Loucy (cell line): ENCODE measurements at regions not wholly inside any gene's neighbourhood (a gene's known extent, or its start where the extent isn't known, plus 50 kb on each side); places are given as distances from the start of the nearest gene placed in this dataset.

ENCODE experiments used
- H2AFZ ChIP-seq: fragments of 200-600 bp; sonication (generic); 2 replicates; pipeline ENCODE4 v1.6.0; 2016; ENCODE audit warnings: antibody characterized with exemption, mild to moderate bottlenecking, low read length, moderate library complexity
- H3F3A ChIP-seq: fragments of 200-600 bp; 2 replicates; pipeline ENCODE4 v1.6.0; 2016; ENCODE audit warnings: antibody characterized with exemption, low read depth, mild to moderate bottlenecking
- H3K27me3 ChIP-seq: fragments of 200-600 bp; sonication (generic); 2 replicates; pipeline ENCODE4 v1.6.1; 2014; ENCODE audit warnings: low read length, mild to moderate bottlenecking; ENCODE audit not compliant: insufficient read depth, poor library complexity, severe bottlenecking
- H3K36me3 ChIP-seq: fragments of 200-600 bp; sonication (generic); 2 replicates; pipeline ENCODE4 v1.6.1; 2016; ENCODE audit warnings: low read length; ENCODE audit not compliant: insufficient read depth
- H3K4me1 ChIP-seq: fragments of 200-600 bp; sonication (generic); 2 replicates; pipeline ENCODE4 v1.5.1; 2014; ENCODE audit warnings: low read length, mild to moderate bottlenecking; ENCODE audit not compliant: insufficient read depth, poor library complexity, severe bottlenecking
- H3K4me2 ChIP-seq: fragments of 200-600 bp; sonication (generic); 2 replicates; pipeline ENCODE4 v1.6.0; 2014; ENCODE audit warnings: antibody characterized with exemption, low read length, low read depth, mild to moderate bottlenecking; ENCODE audit not compliant: poor library complexity, severe bottlenecking
- H3K4me3 ChIP-seq: fragments of 200-600 bp; sonication (generic); 2 replicates; pipeline ENCODE4 v1.5.1; 2014; ENCODE audit warnings: low read length, mild to moderate bottlenecking, mixed read lengths; ENCODE audit not compliant: poor library complexity, severe bottlenecking
- H3K79me2 ChIP-seq: fragments of 200-600 bp; sonication (generic); 2 replicates; pipeline ENCODE4 v1.6.1; 2014; ENCODE audit warnings: low read length; ENCODE audit not compliant: insufficient read depth
- H3K9ac ChIP-seq: fragments of 200-600 bp; sonication (generic); 2 replicates; pipeline ENCODE4 v1.6.0; 2014; ENCODE audit warnings: mild to moderate bottlenecking, low read depth, low read length, moderate library complexity; ENCODE audit not compliant: poor library complexity, severe bottlenecking
- H3K9me2 ChIP-seq: fragments of 200-600 bp; sonication (generic); replicated peaks from 2 replicates; pipeline ENCODE4 v1.6.1; 2016; ENCODE audit warnings: low read depth, low read length, mixed read lengths
- H3K9me3 ChIP-seq: fragments of 200-600 bp; sonication (generic); 2 replicates; pipeline ENCODE4 v1.6.1; 2014; ENCODE audit warnings: mild to moderate bottlenecking, antibody characterized with exemption, low read length, low read depth; ENCODE audit not compliant: insufficient read depth
- H4K20me1 ChIP-seq: fragments of 200-600 bp; sonication (generic); 2 replicates; pipeline ENCODE4 v1.6.0; 2014; ENCODE audit warnings: antibody characterized with exemption, low read length, mild to moderate bottlenecking; ENCODE audit not compliant: insufficient read depth, poor library complexity, severe bottlenecking
- EZH2phosphoT487 ChIP-seq: fragments of 200-600 bp; IDR thresholded peaks from 2 replicates; pipeline ENCODE4 v1.6.1; 2018; ENCODE audit warnings: antibody characterized with exemption, mild to moderate bottlenecking, moderate library complexity, borderline replicate concordance
- TF ChIP-seq, protein P1 (sequence below): fragments of 200-600 bp; sonication (generic); conservative IDR thresholded peaks from 2 replicates; pipeline ENCODE4 v1.5.1; 2014; ENCODE audit warnings: mild to moderate bottlenecking, antibody characterized with exemption, low read length

DNA sequence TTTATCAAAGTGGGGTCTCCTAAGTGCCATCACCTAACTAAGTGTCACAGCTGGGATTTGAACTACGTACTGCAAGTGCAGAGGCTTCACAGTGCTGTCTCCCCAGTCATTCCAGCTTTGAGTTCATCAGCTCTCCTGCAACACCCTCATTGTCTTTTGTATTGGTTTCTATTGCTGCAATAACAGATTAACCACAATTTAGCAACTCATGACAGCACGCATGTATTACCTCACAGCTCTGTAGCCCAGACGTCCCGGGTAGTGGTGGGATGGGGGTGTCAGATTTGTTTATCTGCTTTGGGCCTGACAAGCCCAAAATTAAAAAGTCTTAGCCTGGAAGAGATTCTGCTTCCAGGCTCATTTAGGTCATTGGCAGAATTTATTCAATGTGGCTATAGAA, 220.5 kb upstream of the LRRN1 start:
- Histone ChIP-seq H3K9me3 (no peaks in the 10 kb centered on the region), H2AFZ (no peak overlapping the region), H3F3A (no peaks in the 10 kb centered on the region)

GRCh38 chr3:3577823-3578222, 221.4 kb upstream of the LRRN1 start:
- H4K20me1 ChIP-seq = no peaks in the 10 kb centered on the region
- H3K9me3 ChIP-seq = no peaks in the 10 kb centered on the region
- peaks cover 7% of the 10 kb centered on the region for H3K4me1 ChIP-seq
- H3K4me2 ChIP-seq = no peak overlapping the region
- H2AFZ ChIP-seq = no peak overlapping the region
- no peaks in the 10 kb centered on the region for H3K9me2 ChIP-seq
- H3K9ac ChIP-seq = no peak overlapping the region
- H3K79me2 ChIP-seq = no peaks in the 10 kb centered on the region
- no peaks in the 10 kb centered on the region for H3K36me3 ChIP-seq
- H3K27me3 ChIP-seq = no peaks in the 10 kb centered on the region
- H3F3A ChIP-seq = no peaks in the 10 kb centered on the region
- H3K4me3 ChIP-seq = no peak overlapping the region
- TF ChIP-seq EZH2phosphoT487 = no peak
- TF ChIP-seq, protein P1, sequence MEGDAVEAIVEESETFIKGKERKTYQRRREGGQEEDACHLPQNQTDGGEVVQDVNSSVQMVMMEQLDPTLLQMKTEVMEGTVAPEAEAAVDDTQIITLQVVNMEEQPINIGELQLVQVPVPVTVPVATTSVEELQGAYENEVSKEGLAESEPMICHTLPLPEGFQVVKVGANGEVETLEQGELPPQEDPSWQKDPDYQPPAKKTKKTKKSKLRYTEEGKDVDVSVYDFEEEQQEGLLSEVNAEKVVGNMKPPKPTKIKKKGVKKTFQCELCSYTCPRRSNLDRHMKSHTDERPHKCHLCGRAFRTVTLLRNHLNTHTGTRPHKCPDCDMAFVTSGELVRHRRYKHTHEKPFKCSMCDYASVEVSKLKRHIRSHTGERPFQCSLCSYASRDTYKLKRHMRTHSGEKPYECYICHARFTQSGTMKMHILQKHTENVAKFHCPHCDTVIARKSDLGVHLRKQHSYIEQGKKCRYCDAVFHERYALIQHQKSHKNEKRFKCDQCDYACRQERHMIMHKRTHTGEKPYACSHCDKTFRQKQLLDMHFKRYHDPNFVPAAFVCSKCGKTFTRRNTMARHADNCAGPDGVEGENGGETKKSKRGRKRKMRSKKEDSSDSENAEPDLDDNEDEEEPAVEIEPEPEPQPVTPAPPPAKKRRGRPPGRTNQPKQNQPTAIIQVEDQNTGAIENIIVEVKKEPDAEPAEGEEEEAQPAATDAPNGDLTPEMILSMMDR = no peak

More for the DNA sequence above, 220.5 kb upstream of the LRRN1 start:
- no peaks in the 10 kb centered on the region for H3K27me3 ChIP-seq
- no peak overlapping the region for H3K4me2 ChIP-seq
- H3K79me2 ChIP-seq = no peaks in the 10 kb centered on the region
- no peak overlapping the region for H3K4me3 ChIP-seq
- no peak for TF ChIP-seq EZH2phosphoT487
- TF ChIP-seq, protein P1 = no peak
- H4K20me1 ChIP-seq = no peaks in the 10 kb centered on the region
- no peak overlapping the region for H3K9ac ChIP-seq
- no peaks in the 10 kb centered on the region for H3K4me1 ChIP-seq
- no peaks in the 10 kb centered on the region for H3K9me2 ChIP-seq
- no peaks in the 10 kb centered on the region for H3K36me3 ChIP-seq

- H3K9me2 ChIP-seq = no peaks in the 10 kb centered on the region
- H4K20me1 ChIP-seq = no peaks in the 10 kb centered on the region
- no peaks in the 10 kb centered on the region for H3K27me3 ChIP-seq
- H2AFZ ChIP-seq = peak overlapping the region; percentile 50; the same call in 1 of the 2 replicates
- H3K4me3 ChIP-seq = no peak overlapping the region
- H3K9ac ChIP-seq = no peak overlapping the region
- H3K79me2 ChIP-seq = no peaks in the 10 kb centered on the region
- peaks cover 7% of the 10 kb centered on the region for H3K4me1 ChIP-seq
- no peak overlapping the region for H3K4me2 ChIP-seq
- no peaks in the 10 kb centered on the region for H3F3A ChIP-seq
- TF ChIP-seq, protein P1 = no peak
- no peak for TF ChIP-seq EZH2phosphoT487
- H3K36me3 ChIP-seq = no peaks in the 10 kb centered on the region
- no peaks in the 10 kb centered on the region for H3K9me3 ChIP-seq
Measured at GRCh38 chr3:3573341-3573740, 225.9 kb upstream of the LRRN1 start.
